ENCODE measurements at regions not wholly inside any gene's neighbourhood (a gene's known extent, or its start where the extent isn't known, plus 50 kb on each side); places are given as distances from the start of the nearest gene placed in this dataset.

GRCh38 chrX:68982476-68982875 lies 153.7 kb downstream of the EFNB1 start:
- no peaks in the 10 kb centered on the region for H3K36me3 ChIP-seq
- peaks cover 0 to 22% (median 6%) of the 10 kb centered on the region in 9 donors for H3K4me1 ChIP-seq
- peaks cover 0 to 5% (median 0%) of the 10 kb centered on the region in 7 donors for H3K27me3 ChIP-seq
- DNase-seq (no peak), ATAC-seq (no peak)
- WGBS, 2 donors: 82 to 91% methylated on average over 5 of the region's 5 CpGs
- intact Hi-C loops (cut with DNase I): no loop called here
- no peak overlapping the region for H3K27ac ChIP-seq
- no peak for TF ChIP-seq CTCF (IDR thresholded peaks at IDR 0.05)
- no peak overlapping the region for H3K4me3 ChIP-seq
- no peaks in the 10 kb centered on the region for H3K9me3 ChIP-seq

GRCh38 chrX:68980906-68981616 lies 152.2 kb downstream of the EFNB1 start:
- no peaks in the 10 kb centered on the region for H3K27me3 ChIP-seq
- TF ChIP-seq CTCF (IDR thresholded peaks at IDR 0.05): no peak
- no peak overlapping the region for H3K4me3 ChIP-seq
- peaks cover 0 to 10% (median under 1%) of the 10 kb centered on the region in 11 donors for H3K9me3 ChIP-seq
- ATAC-seq (no peak), DNase-seq (no peak)
- intact Hi-C loops (cut with DNase I): no loop called here
- WGBS, 2 donors: 96 to 99% methylated on average over 9 of the region's 9 CpGs
- H3K36me3 ChIP-seq: no peaks in the 10 kb centered on the region
- peaks cover 0 to 23% (median 6%) of the 10 kb centered on the region in 9 donors for H3K4me1 ChIP-seq
- no peak overlapping the region for H3K27ac ChIP-seq

- intact Hi-C loops (cut with DNase I): no loop called here
- Histone ChIP-seq H3K9me3 (peaks cover 0 to 30% (median 5%) of the 10 kb centered on the region in 11 donors), H3K4me1 (peaks cover 0 to 21% (median 6%) of the 10 kb centered on the region in 9 donors), H3K4me3 (no peak overlapping the region), H3K27me3 (no peaks in the 10 kb centered on the region), H3K36me3 (no peaks in the 10 kb centered on the region), H3K27ac (no peak overlapping the region)
- DNase-seq (no peak), ATAC-seq (no peak)
- 62 to 75% methylated on average over 1 of the region's 1 CpG for WGBS, 2 donors
- TF ChIP-seq CTCF (IDR thresholded peaks at IDR 0.05): no peak
These were observed 149.8 kb downstream of the EFNB1 start for GRCh38 chrX:68978655-68979054.

DNA sequence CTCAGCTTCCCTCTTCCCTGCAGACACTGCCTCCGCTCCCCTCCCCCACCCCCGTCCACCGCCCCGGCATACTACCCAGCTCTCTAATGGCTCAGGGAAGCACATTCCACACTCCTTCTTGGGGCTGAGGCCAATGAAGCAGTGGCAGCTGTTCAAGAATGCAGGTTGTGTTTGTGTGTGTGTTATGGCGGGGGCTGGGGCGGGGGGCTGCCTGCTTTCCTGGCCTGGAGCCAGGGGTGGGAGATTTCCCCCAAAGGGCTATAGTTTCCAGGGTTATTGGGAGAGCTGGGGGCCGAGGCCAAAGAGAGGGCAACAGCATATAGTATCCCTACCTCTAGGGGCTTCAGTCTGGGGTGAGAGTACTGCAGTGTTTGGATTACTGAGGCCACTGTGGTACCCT lies 149.4 kb downstream of the EFNB1 start:
- DNase-seq: no peak
- intact Hi-C loops (cut with DNase I): no loop called here
- TF ChIP-seq CTCF (IDR thresholded peaks at IDR 0.05): no peak
- Histone ChIP-seq H3K27ac (no peak overlapping the region), H3K4me1 (peaks cover 0 to 19% (median 6%) of the 10 kb centered on the region in 9 donors), H3K9me3 (peaks cover 0 to 34% (median 5%) of the 10 kb centered on the region in 11 donors), H3K36me3 (no peaks in the 10 kb centered on the region), H3K27me3 (no peaks in the 10 kb centered on the region), H3K4me3 (no peak overlapping the region)
- WGBS, 2 donors: 9 to 17% methylated on average over 4 to 7 of the region's 7 CpGs
- peak; percentile 58 to 86 (median 72) for ATAC-seq

Data from heart right ventricle (tissue), 16 donors.